Heart left ventricle (tissue), 16 donors: ENCODE measurements at regions not wholly inside any gene's neighbourhood (a gene's known extent, or its start where the extent isn't known, plus 50 kb on each side); places are given as distances from the start of the nearest gene placed in this dataset.

Source experiments
- ATAC-seq, 4 donors: fragments of 200-7000 bp; cut with Tn5 transposase; one replicate each; pipeline ENCODE4 v1.9.1; 2020 to 2022; ENCODE audit warnings: moderate library complexity in 4 of 4, mild to moderate bottlenecking in 3 of 4, moderate number of reproducible peaks in 1 of 4
- DNase-seq, 5 donors: peaks; one replicate each; pipeline ENCODE4 v3.0.0-alpha.2; 2020
- H3K27ac ChIP-seq, 12 donors: fragments of 200-600 bp; sonication (generic) in 4 of 12; one replicate each; pipeline versions ENCODE4 v1.5.0 to v1.8.0; 2016 to 2022; ENCODE audit warnings: mild to moderate bottlenecking in 2 of 12
- H3K27me3 ChIP-seq, 9 donors: fragments of 200-600 bp; sonication (generic) in 2 of 9; one replicate each; pipeline versions ENCODE4 v1.5.1 to v1.8.0; 2016 to 2022; ENCODE audit warnings: mild to moderate bottlenecking in 3 of 9
- H3K36me3 ChIP-seq, 9 donors: fragments of 200-600 bp; sonication (generic) in 2 of 9; one replicate each; pipeline versions ENCODE4 v1.5.0 to v1.8.0; 2018 to 2022; ENCODE audit warnings: mild to moderate bottlenecking in 2 of 9
- H3K4me1 ChIP-seq, 12 donors: fragments of 200-600 bp; sonication (generic) in 4 of 12; one replicate each; pipeline versions ENCODE4 v1.5.0 to v1.8.0; 2016 to 2022; ENCODE audit warnings: mild to moderate bottlenecking in 3 of 12
- H3K4me3 ChIP-seq, 12 donors: fragments of 200-600 bp; sonication (generic) in 4 of 12; one replicate each; pipeline versions ENCODE4 v1.5.0 to v1.8.0; 2017 to 2022; ENCODE audit warnings: mild to moderate bottlenecking in 9 of 12, moderate library complexity in 4 of 12
- H3K9me3 ChIP-seq, 12 donors: fragments of 200-600 bp; sonication (generic) in 4 of 12; one replicate each; pipeline versions ENCODE4 v1.5.0 to v1.8.0; 2016 to 2022; ENCODE audit warnings: mild to moderate bottlenecking in 1 of 12
- POLR2A ChIP-seq, 2 donors: fragments of 450-650 bp; IDR thresholded peaks; one replicate each; pipeline ENCODE4 v1.6.1; 2017; ENCODE audit warnings: antibody characterized with exemption in 2 of 2, mild to moderate bottlenecking in 2 of 2, moderate library complexity in 2 of 2
- WGBS, 4 donors: extraction: QIAGEN DNeasy Blood & Tissue Kit in 2 of 4; methylation state at CpG; one replicate each; pipeline versions ENCODE4 v1.1.5 to v1.1.7; 2013 to 2018; 5-methylcytosine and 5-hydroxymethylcytosine counted together
- intact Hi-C, 10 donors: fragments of 100-400 bp; cut with DNase I; formaldehyde crosslinking; loops; one replicate each; pipeline versions ENCODE4 v1.11.1 to v1.14.2; 2022
- TF ChIP-seq, protein P1 (sequence below), 12 donors: fragments of 200-600 bp; sonication (generic) in 4 of 12; IDR thresholded peaks; one replicate each; pipeline versions ENCODE4 v1.5.0 to v1.8.0; 2018 to 2022; ENCODE audit warnings: antibody characterized with exemption in 12 of 12, mild to moderate bottlenecking in 5 of 12
- donor health status: ischemic (EF 13 %, LVEDD 7.1; RV severe dilation, severe dysfunction).
- donor health status: healthy with polysubstance abuse.
- donor health status: DM: no; HTN: yes; CAD: no.
- donor health status: DM: no; HTN: no; CAD: no.
- donor health status: ischemic (EF 25% LVEDD 6.9; RV normal size, moderate dysfunction).
- donor health status: ischemic (EF 25% LVEDD 5.7; RV mildly dilated, moderate dysfunction).
- donor health status: healthy.
- donor health status: DM: yes; HTN: yes; CAD: no.
- donor health status: ischemic (EF 35%, LVEDD 5.7; RV mildly dilated, moderate dysfunction).
- donor health status: nonischemic (EF 11% LVEDD 7.7; RV severe dilation, severe dysfunction).
- donor health status: DM: yes; HTN: yes; CAD: no.
- donor health status: PGD.
- donor health status: ischemic (EF 29% LVEDD 5.4; RV normal size, mild dysfunction).
- donor health status: nonischemic (EF 23%, LVEDD 6.1; RV moderate dilation, normal function).

DNA sequence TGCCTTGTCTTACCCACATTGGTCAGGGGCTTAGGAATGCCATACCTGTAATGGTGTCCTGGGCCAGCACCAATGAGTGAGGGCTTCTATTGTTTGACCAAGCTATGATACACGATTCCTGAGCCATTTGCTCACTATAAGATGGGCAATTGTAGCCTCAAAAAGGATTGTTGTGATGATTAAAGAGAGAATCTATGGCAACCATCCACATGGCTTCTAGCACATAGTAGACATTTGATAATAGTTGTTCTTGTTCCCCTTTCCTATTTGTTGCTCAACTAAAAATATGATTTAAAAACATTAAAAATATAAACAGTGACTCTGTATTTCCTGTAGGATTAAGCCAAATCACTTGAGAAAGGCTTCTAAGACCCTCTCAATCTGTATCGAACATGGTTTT lies 366.1 kb downstream of the PCNX1 start:
- no peak for ATAC-seq
- intact Hi-C loops, result no loop called here
- 80 to 89% (median 83%) methylated on average over 2 of the region's 2 CpGs for WGBS, 4 donors
- no peak for DNase-seq
- no peaks in the 10 kb centered on the region for H3K36me3 ChIP-seq
- no peaks in the 10 kb centered on the region for H3K27me3 ChIP-seq
- TF ChIP-seq POLR2A (IDR thresholded peaks at IDR 0.05), result no peak
- TF ChIP-seq, protein P1, sequence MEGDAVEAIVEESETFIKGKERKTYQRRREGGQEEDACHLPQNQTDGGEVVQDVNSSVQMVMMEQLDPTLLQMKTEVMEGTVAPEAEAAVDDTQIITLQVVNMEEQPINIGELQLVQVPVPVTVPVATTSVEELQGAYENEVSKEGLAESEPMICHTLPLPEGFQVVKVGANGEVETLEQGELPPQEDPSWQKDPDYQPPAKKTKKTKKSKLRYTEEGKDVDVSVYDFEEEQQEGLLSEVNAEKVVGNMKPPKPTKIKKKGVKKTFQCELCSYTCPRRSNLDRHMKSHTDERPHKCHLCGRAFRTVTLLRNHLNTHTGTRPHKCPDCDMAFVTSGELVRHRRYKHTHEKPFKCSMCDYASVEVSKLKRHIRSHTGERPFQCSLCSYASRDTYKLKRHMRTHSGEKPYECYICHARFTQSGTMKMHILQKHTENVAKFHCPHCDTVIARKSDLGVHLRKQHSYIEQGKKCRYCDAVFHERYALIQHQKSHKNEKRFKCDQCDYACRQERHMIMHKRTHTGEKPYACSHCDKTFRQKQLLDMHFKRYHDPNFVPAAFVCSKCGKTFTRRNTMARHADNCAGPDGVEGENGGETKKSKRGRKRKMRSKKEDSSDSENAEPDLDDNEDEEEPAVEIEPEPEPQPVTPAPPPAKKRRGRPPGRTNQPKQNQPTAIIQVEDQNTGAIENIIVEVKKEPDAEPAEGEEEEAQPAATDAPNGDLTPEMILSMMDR (IDR thresholded peaks at IDR 0.05), result no peak
- H3K4me3 ChIP-seq, result no peak overlapping the region
- no peak overlapping the region for H3K27ac ChIP-seq
- H3K9me3 ChIP-seq, result peaks cover 0 to 3% (median 0%) of the 10 kb centered on the region in 12 donors
- H3K4me1 ChIP-seq, result no peaks in the 10 kb centered on the region

DNA sequence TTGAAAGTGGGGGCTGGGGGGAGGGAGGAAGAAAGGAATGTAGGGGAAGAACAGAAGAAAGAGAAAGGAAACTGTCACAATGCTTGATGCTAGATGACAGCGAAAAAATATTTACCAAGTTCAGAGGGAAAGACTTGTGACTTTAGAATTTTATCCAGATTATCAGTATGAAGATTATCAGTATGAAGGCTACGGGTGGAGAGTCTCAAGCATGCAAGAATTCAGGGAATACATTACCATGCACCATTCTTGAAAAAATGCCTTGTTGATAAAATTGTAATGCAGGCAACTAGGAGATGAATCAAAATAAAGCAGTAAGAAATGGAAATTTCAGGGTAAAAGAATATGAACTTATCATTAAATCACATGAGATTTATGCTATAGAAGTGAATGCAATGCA lies 376.8 kb downstream of the PCNX1 start:
- Histone ChIP-seq H3K4me1 (no peaks in the 10 kb centered on the region), H3K27ac (no peak overlapping the region), H3K27me3 (peaks cover 0 to 4% (median 0%) of the 10 kb centered on the region in 9 donors), H3K4me3 (no peak overlapping the region), H3K36me3 (no peaks in the 10 kb centered on the region), H3K9me3 (peaks cover 0 to 10% (median 0%) of the 10 kb centered on the region in 12 donors)
- DNase-seq, result no peak
- TF ChIP-seq, protein P1 (IDR thresholded peaks at IDR 0.05), result no peak
- TF ChIP-seq POLR2A (IDR thresholded peaks at IDR 0.05), result no peak
- no peak for ATAC-seq
- intact Hi-C loops, result no loop called here
- 64 to 73% (median 68%) methylated on average over 2 of the region's 2 CpGs for WGBS, 4 donors

DNA sequence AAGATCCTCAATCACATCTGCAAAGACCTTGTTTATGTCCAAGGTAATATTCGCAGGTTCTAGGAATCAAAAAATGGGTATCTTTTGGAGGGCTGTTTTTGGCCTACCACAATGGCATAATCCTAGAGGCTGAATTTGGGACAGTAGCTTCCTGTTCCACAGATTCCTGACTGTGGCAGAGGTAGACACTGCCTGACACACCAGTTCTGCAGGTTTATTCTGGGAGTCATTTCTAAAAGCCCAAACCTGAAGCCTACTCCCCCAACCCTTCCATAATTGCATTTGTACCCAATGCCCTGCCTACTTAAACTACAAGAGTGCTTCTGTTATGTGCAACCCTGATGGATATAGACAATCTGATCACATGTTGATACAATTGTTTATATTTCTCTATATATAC lies 378.9 kb downstream of the PCNX1 start:
- ATAC-seq, result no peak
- H3K4me3 ChIP-seq, result no peak overlapping the region
- DNase-seq, result no peak
- no peak overlapping the region for H3K27ac ChIP-seq
- intact Hi-C loops, result no loop called here
- peaks cover 0 to 10% (median 0%) of the 10 kb centered on the region in 12 donors for H3K9me3 ChIP-seq
- H3K36me3 ChIP-seq, result no peaks in the 10 kb centered on the region
- peaks cover 0 to 7% (median 0%) of the 10 kb centered on the region in 12 donors for H3K4me1 ChIP-seq
- 95 to 100% (median 99%) methylated on average over 1 of the region's 1 CpG for WGBS, 4 donors
- TF ChIP-seq POLR2A (IDR thresholded peaks at IDR 0.05), result no peak
- TF ChIP-seq, protein P1 (IDR thresholded peaks at IDR 0.05), result no peak
- peaks cover 0 to 4% (median 0%) of the 10 kb centered on the region in 9 donors for H3K27me3 ChIP-seq

DNA sequence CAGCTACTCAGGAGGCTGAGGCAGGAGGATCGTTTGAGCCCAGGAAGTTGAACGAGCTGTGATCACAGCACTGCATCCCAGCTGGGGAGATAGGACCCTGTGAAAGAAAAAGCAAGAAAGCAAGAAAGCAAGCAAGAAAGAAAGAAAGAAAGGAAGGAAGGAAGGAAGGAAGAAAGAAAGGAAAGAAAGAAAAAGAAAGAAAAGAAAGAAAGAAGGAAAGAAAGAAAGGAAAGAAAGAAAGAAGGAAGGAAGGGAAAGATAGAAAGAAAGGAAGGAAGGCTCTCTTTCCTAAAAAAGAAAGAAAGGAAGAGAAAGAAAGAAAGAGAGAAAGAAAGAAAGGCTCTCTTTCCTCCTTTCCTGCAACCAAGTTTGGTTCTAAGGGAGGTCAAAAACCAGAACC lies 380.3 kb downstream of the PCNX1 start:
- Histone ChIP-seq H3K4me3 (no peak overlapping the region), H3K27ac (no peak overlapping the region), H3K36me3 (no peaks in the 10 kb centered on the region), H3K9me3 (peaks cover 0 to 10% (median 0%) of the 10 kb centered on the region in 12 donors), H3K27me3 (peaks cover 0 to 4% (median 0%) of the 10 kb centered on the region in 9 donors), H3K4me1 (peaks cover 0 to 11% (median 0%) of the 10 kb centered on the region in 12 donors)
- TF ChIP-seq, protein P1 (IDR thresholded peaks at IDR 0.05), result no peak
- TF ChIP-seq POLR2A (IDR thresholded peaks at IDR 0.05), result no peak
- 83 to 93% (median 85%) methylated on average over 2 of the region's 2 CpGs for WGBS, 4 donors
- intact Hi-C loops, result no loop called here
- no peak for DNase-seq
- no peak for ATAC-seq
